ENCODE measurements at regions not wholly inside any gene's neighbourhood (a gene's known extent, or its start where the extent isn't known, plus 50 kb on each side); places are given as distances from the start of the nearest gene placed in this dataset.

DNA sequence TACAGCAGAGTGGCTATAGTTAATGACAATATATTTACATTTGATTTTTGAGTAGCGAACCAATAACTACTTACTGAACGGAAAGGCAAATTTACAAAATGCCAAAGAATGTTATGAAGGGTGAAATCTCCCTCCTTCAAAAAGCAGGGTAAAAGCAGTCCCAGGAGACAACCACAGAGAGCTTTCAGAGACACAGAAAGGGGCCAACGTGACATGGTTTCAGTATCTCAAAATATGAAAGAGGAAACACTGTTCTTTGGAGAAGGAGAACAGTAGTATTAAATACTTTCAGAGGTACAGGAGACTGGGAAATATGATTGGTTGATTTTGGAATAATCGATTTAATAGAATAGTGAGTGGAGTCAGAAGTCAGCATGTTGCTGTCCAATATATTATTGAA, 52.3 kb upstream of the ROBO1 start:
- TF ChIP-seq, protein P1, sequence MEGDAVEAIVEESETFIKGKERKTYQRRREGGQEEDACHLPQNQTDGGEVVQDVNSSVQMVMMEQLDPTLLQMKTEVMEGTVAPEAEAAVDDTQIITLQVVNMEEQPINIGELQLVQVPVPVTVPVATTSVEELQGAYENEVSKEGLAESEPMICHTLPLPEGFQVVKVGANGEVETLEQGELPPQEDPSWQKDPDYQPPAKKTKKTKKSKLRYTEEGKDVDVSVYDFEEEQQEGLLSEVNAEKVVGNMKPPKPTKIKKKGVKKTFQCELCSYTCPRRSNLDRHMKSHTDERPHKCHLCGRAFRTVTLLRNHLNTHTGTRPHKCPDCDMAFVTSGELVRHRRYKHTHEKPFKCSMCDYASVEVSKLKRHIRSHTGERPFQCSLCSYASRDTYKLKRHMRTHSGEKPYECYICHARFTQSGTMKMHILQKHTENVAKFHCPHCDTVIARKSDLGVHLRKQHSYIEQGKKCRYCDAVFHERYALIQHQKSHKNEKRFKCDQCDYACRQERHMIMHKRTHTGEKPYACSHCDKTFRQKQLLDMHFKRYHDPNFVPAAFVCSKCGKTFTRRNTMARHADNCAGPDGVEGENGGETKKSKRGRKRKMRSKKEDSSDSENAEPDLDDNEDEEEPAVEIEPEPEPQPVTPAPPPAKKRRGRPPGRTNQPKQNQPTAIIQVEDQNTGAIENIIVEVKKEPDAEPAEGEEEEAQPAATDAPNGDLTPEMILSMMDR (IDR thresholded peaks at IDR 0.05), result no peak
- TF ChIP-seq POLR2A (IDR thresholded peaks at IDR 0.05), result no peak

Measured in esophagus squamous epithelium (tissue), 4 donors.